GM21360 (cell line): ENCODE measurements at regions not wholly inside any gene's neighbourhood (a gene's known extent, or its start where the extent isn't known, plus 50 kb on each side); places are given as distances from the start of the nearest gene placed in this dataset.
"Not testable (repeated sequence)": the region's sequence is repeated elsewhere in the genome, so short reads cannot be mapped to it uniquely, and the experiment has no call there.

Experiments used
- ATAC-seq: cut with Tn5 transposase; IDR thresholded peaks from one replicate; pipeline ENCODE4 v1.9.1; 2021; ENCODE audit warnings: mild to moderate bottlenecking, moderate library complexity; ENCODE audit not compliant: unreplicated experiment

- ATAC-seq, result no peak
Measured at GRCh38 chr9:99666571-99666970, 155.1 kb upstream of the NR4A3 start.

- not testable (repeated sequence) for ATAC-seq
Measured at GRCh38 chr9:99670886-99671285, 150.8 kb upstream of the NR4A3 start.

- ATAC-seq, result no peak
Measured at GRCh38 chr9:99677281-99677680, 144.4 kb upstream of the NR4A3 start.

GRCh38 chr9:99678566-99678965 is 143.1 kb upstream of the NR4A3 start:
- no peak for ATAC-seq

GRCh38 chr9:99680191-99680590 is 141.5 kb upstream of the NR4A3 start:
- ATAC-seq, result no peak

- ATAC-seq, result no peak
Measured at GRCh38 chr9:99681113-99681512, 140.6 kb upstream of the NR4A3 start.

GRCh38 chr9:99682378-99682777 is 139.3 kb upstream of the NR4A3 start:
- ATAC-seq, result no peak

GRCh38 chr9:99682870-99683269 is 138.8 kb upstream of the NR4A3 start:
- no peak for ATAC-seq

GRCh38 chr9:99690573-99690972 is 131.1 kb upstream of the NR4A3 start:
- no peak for ATAC-seq

- ATAC-seq, result no peak
Measured at GRCh38 chr9:99693888-99694287, 127.8 kb upstream of the NR4A3 start.

GRCh38 chr9:99694393-99694792 is 127.3 kb upstream of the NR4A3 start:
- ATAC-seq, result no peak

- ATAC-seq, result no peak
Measured at GRCh38 chr9:99699396-99699795, 122.3 kb upstream of the NR4A3 start.

GRCh38 chr9:99712214-99712613 is 109.5 kb upstream of the NR4A3 start:
- ATAC-seq, result no peak

- no peak for ATAC-seq
Measured at GRCh38 chr9:99713838-99714306, 107.8 kb upstream of the NR4A3 start.

- no peak for ATAC-seq
Measured at GRCh38 chr9:99718631-99719030, 103.1 kb upstream of the NR4A3 start.

GRCh38 chr9:99720455-99721050 is 101.1 kb upstream of the NR4A3 start:
- peak; percentile 78 for ATAC-seq

- ATAC-seq, result no peak
Measured at GRCh38 chr9:99721898-99722297, 99.8 kb upstream of the NR4A3 start.

GRCh38 chr9:99722877-99723276 is 98.8 kb upstream of the NR4A3 start:
- ATAC-seq, result no peak

- ATAC-seq, result no peak
Measured at GRCh38 chr9:99724640-99725039, 97.0 kb upstream of the NR4A3 start.

- no peak for ATAC-seq
Measured at GRCh38 chr9:99725852-99726251, 95.8 kb upstream of the NR4A3 start.

GRCh38 chr9:99726758-99727157 is 94.9 kb upstream of the NR4A3 start:
- ATAC-seq, result no peak

- no peak for ATAC-seq
Measured at GRCh38 chr9:99730062-99730461, 91.6 kb upstream of the NR4A3 start.

GRCh38 chr9:99731950-99732349 is 89.7 kb upstream of the NR4A3 start:
- ATAC-seq, result no peak
